Gastrocnemius medialis (tissue), 4 donors: ENCODE measurements at regions not wholly inside any gene's neighbourhood (a gene's known extent, or its start where the extent isn't known, plus 50 kb on each side); places are given as distances from the start of the nearest gene placed in this dataset.

ENCODE experiments used
- ATAC-seq, 2 donors: fragments of 150-250 bp; one replicate each; pipeline ENCODE4 v1.9.1; 2016
- DNase-seq, 2 donors: peaks; one replicate each; pipeline ENCODE4 v3.0.0-alpha.2; 2019
- H3K27ac ChIP-seq, 4 donors: fragments of 200-600 bp; sonication (generic); 1 replicate in 1 of 4; 2 replicates in 3 of 4; pipeline ENCODE4 v1.5.1; 2016 to 2018; ENCODE audit warnings: mild to moderate bottlenecking in 2 of 4, moderate library complexity in 1 of 4
- H3K27me3 ChIP-seq, 3 donors: fragments of 200-600 bp; sonication (generic) in 2 of 3; 1 replicate in 1 of 3; 2 replicates in 2 of 3; pipeline versions ENCODE4 v1.5.1 to v1.6.0; 2016 to 2019; ENCODE audit warnings: mild to moderate bottlenecking in 1 of 3, moderate library complexity in 1 of 3
- H3K36me3 ChIP-seq, 2 donors: fragments of 200-600 bp; sonication (generic) in 1 of 2; one replicate each; pipeline ENCODE4 v1.5.1; 2017 to 2018
- H3K4me1 ChIP-seq, 2 donors: fragments of 200-600 bp; sonication (generic) in 1 of 2; one replicate each; pipeline ENCODE4 v1.5.1; 2016 to 2017; ENCODE audit warnings: mild to moderate bottlenecking in 2 of 2
- H3K4me3 ChIP-seq, 4 donors: fragments of 200-600 bp; sonication (generic) in 3 of 4; 1 replicate in 1 of 4; 2 replicates in 3 of 4; pipeline ENCODE4 v1.5.1; 2016 to 2019; ENCODE audit warnings: mild to moderate bottlenecking in 2 of 4
- H3K9me3 ChIP-seq, 3 donors: fragments of 200-600 bp; sonication (generic) in 2 of 3; 1 replicate in 1 of 3; 2 replicates in 2 of 3; pipeline ENCODE4 v1.5.1; 2016 to 2019
- CTCF ChIP-seq, 5 experiments: fragments of 450-650 bp in 3 of 5; fragments of 200-600 bp in 2 of 5; sonication (generic) in 2 of 5; IDR thresholded peaks in 4 of 5; conservative IDR thresholded peaks in 1 of 5; 1 replicate in 4 of 5; 2 replicates in 1 of 5; pipeline ENCODE4 v1.5.1; 2016 to 2019; ENCODE audit warnings: antibody characterized with exemption in 5 of 5, mild to moderate bottlenecking in 3 of 5, moderate library complexity in 3 of 5
- POLR2A ChIP-seq, 2 donors: fragments of 450-650 bp; IDR thresholded peaks; one replicate each; pipeline ENCODE4 v1.6.1; 2017; ENCODE audit warnings: antibody characterized with exemption in 2 of 2, mild to moderate bottlenecking in 2 of 2, moderate library complexity in 2 of 2
- in situ Hi-C, 4 donors: fragments of 200-750 bp; cut with MboI; loops; one replicate each; pipeline versions ENCODE4 v1.15.0 to v1.8.0; 2017; ENCODE audit warnings: low sequenced_read_pairs in 4 of 4
- intact Hi-C: fragments of 100-400 bp; cut with DNase I; formaldehyde crosslinking; loops from one replicate; pipeline ENCODE4 v1.15.1; 2023; ENCODE audit warnings: low total_unique reads

GRCh38 chrX:87727620-87728019 lies 210.0 kb downstream of the KLHL4 start:
- ATAC-seq (no peak), DNase-seq (no peak)
- Histone ChIP-seq H3K9me3 (no peaks in the 10 kb centered on the region), H3K36me3 (no peaks in the 10 kb centered on the region), H3K27ac (no peak overlapping the region), H3K27me3 (peaks cover 0 to 3% (median 0%) of the 10 kb centered on the region in 3 donors), H3K4me3 (no peak overlapping the region), H3K4me1 (no peaks in the 10 kb centered on the region)
- in situ Hi-C loops (no loop called here), intact Hi-C loops (no loop called here)
- TF ChIP-seq CTCF (IDR thresholded peaks at IDR 0.05 in 4 of 5, conservative IDR thresholded peaks at IDR 0.05 in 1 of 5), result no peak
- TF ChIP-seq POLR2A (IDR thresholded peaks at IDR 0.05), result no peak

- intact Hi-C loops, result no loop called here
- Histone ChIP-seq H3K9me3 (no peaks in the 10 kb centered on the region), H3K36me3 (no peaks in the 10 kb centered on the region), H3K27me3 (peaks cover 0 to 4% (median 0%) of the 10 kb centered on the region in 3 donors), H3K27ac (no peak overlapping the region), H3K4me1 (no peaks in the 10 kb centered on the region), H3K4me3 (no peak overlapping the region)
- no peak for ATAC-seq
- DNase-seq, result no peak
- in situ Hi-C loops, result no loop called here
- TF ChIP-seq POLR2A (IDR thresholded peaks at IDR 0.05) (no peak), CTCF (IDR thresholded peaks at IDR 0.05 in 4 of 5, conservative IDR thresholded peaks at IDR 0.05 in 1 of 5) (no peak)
Observed at GRCh38 chrX:87728024-87728423, 210.4 kb downstream of the KLHL4 start.

GRCh38 chrX:87728459-87728858 lies 210.9 kb downstream of the KLHL4 start:
- no peaks in the 10 kb centered on the region for H3K36me3 ChIP-seq
- in situ Hi-C loops, result no loop called here
- intact Hi-C loops, result no loop called here
- H3K27me3 ChIP-seq, result peaks cover 0 to 4% (median 0%) of the 10 kb centered on the region in 3 donors
- TF ChIP-seq POLR2A (IDR thresholded peaks at IDR 0.05), result no peak
- TF ChIP-seq CTCF (IDR thresholded peaks at IDR 0.05 in 4 of 5, conservative IDR thresholded peaks at IDR 0.05 in 1 of 5), result no peak
- DNase-seq, result no peak
- no peaks in the 10 kb centered on the region for H3K9me3 ChIP-seq
- H3K4me3 ChIP-seq, result no peak overlapping the region
- H3K4me1 ChIP-seq, result no peaks in the 10 kb centered on the region
- ATAC-seq, result no peak
- no peak overlapping the region for H3K27ac ChIP-seq

- DNase-seq (no peak), ATAC-seq (no peak)
- TF ChIP-seq POLR2A (IDR thresholded peaks at IDR 0.05) (no peak), CTCF (IDR thresholded peaks at IDR 0.05 in 4 of 5, conservative IDR thresholded peaks at IDR 0.05 in 1 of 5) (no peak)
- H3K36me3 ChIP-seq, result no peaks in the 10 kb centered on the region
- H3K4me1 ChIP-seq, result no peaks in the 10 kb centered on the region
- H3K9me3 ChIP-seq, result no peaks in the 10 kb centered on the region
- no peak overlapping the region for H3K4me3 ChIP-seq
- intact Hi-C loops, result no loop called here
- peaks cover 0 to 4% (median 0%) of the 10 kb centered on the region in 3 donors for H3K27me3 ChIP-seq
- in situ Hi-C loops, result no loop called here
- no peak overlapping the region for H3K27ac ChIP-seq
Observed at GRCh38 chrX:87732133-87732532, 214.5 kb downstream of the KLHL4 start.

GRCh38 chrX:87736576-87736975 lies 219.0 kb downstream of the KLHL4 start:
- DNase-seq (no peak), ATAC-seq (no peak)
- no peak overlapping the region for H3K4me3 ChIP-seq
- no peak overlapping the region for H3K27ac ChIP-seq
- intact Hi-C loops, result no loop called here
- peaks cover 0 to 4% (median 0%) of the 10 kb centered on the region in 3 donors for H3K27me3 ChIP-seq
- no peaks in the 10 kb centered on the region for H3K4me1 ChIP-seq
- in situ Hi-C loops, result no loop called here
- H3K36me3 ChIP-seq, result no peaks in the 10 kb centered on the region
- no peak for TF ChIP-seq CTCF (IDR thresholded peaks at IDR 0.05 in 4 of 5, conservative IDR thresholded peaks at IDR 0.05 in 1 of 5)
- TF ChIP-seq POLR2A (IDR thresholded peaks at IDR 0.05), result no peak
- H3K9me3 ChIP-seq, result no peaks in the 10 kb centered on the region
